ENCODE measurements at regions not wholly inside any gene's neighbourhood (a gene's known extent, or its start where the extent isn't known, plus 50 kb on each side); places are given as distances from the start of the nearest gene placed in this dataset.

DNA sequence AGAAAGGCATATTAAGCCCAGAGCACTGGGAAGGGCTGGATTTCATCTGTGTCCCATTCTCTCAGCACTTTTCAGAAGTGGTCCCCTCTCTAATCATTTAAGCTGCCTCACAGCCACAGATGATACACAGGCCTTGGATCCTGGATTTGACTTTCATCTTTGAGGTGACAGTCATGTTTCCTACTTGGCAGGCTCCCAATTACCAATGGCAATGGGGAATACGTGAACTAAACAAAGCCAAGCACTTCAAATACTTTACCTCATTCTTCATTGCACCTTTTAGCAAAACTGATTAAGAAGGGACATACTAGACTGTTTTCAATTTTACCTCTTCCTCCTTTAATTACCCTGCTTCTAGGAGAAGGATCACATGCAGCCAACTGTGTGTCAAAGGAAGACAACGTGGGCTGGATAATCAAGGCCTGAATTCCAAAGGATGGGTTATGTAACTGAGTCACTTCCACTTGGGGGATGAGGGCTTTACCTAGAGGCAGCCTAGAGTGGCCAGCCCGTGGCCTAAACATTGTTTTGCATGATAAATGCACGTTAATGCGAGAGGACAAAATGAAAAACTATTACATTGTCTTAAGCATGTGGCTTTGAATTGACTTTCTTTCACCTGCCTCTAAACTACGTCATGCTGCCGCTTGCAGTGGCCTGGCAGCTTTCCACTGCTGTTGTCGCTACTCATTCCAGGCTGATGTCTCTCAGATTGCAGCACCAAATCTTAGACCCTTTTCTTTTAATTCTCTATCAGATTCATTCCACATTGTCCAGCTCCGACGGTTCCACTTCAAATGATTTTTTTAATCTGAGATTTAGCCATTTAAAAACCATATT, 95.0 kb downstream of the KCTD12 start:
- Mint-ChIP-seq H3K36me3 (ENCODE audit: low read depth) (no peaks in the 10 kb centered on the region), H3K27me3 (no peaks in the 10 kb centered on the region), H3K4me3 (no peak overlapping the region), H3K27ac (no peak overlapping the region), H3K4me1 (ENCODE audit: low read depth) (no peaks in the 10 kb centered on the region), H3K9me3 (no peaks in the 10 kb centered on the region)
- DNase-seq (no peak), ATAC-seq (no peak)
- ChIA-PET POLR2A (no interaction called here), CTCF (no interaction called here)
- intact Hi-C loops (cut with micrococcal nuclease), result no loop called here
- TF ChIP-seq CTCF (IDR thresholded peaks at IDR 0.05), result no peak

DNA sequence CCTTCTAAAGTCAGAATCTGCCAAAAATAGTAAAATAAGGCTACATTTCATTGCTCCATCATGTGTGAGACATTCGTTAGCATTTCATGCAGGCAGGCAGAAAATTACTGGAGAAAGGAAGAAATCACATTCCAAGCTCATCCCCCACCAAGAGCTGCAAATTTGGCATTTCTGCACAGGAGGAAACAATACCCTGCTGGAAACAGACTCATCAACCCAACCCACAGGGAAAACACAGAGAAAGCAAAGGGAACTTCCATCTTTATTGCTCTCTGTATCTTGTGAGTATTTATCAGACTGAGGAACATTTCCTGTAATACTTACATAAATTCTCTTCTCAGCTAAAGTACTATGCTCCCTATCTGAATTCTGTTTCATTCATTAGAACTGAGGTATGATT, 95.7 kb downstream of the KCTD12 start:
- DNase-seq (no peak), ATAC-seq (no peak)
- H3K4me1 Mint-ChIP-seq (ENCODE audit: low read depth), result no peaks in the 10 kb centered on the region
- POLR2A ChIA-PET, result no interaction called here
- H3K9me3 Mint-ChIP-seq, result peaks cover 3% of the 10 kb centered on the region
- no peaks in the 10 kb centered on the region for H3K27me3 Mint-ChIP-seq
- CTCF ChIA-PET, result no interaction called here
- H3K27ac Mint-ChIP-seq, result no peak overlapping the region
- H3K36me3 Mint-ChIP-seq (ENCODE audit: low read depth), result no peaks in the 10 kb centered on the region
- intact Hi-C loops (cut with micrococcal nuclease), result no loop called here
- no peak overlapping the region for H3K4me3 Mint-ChIP-seq
- no peak for TF ChIP-seq CTCF (IDR thresholded peaks at IDR 0.05)

DNA sequence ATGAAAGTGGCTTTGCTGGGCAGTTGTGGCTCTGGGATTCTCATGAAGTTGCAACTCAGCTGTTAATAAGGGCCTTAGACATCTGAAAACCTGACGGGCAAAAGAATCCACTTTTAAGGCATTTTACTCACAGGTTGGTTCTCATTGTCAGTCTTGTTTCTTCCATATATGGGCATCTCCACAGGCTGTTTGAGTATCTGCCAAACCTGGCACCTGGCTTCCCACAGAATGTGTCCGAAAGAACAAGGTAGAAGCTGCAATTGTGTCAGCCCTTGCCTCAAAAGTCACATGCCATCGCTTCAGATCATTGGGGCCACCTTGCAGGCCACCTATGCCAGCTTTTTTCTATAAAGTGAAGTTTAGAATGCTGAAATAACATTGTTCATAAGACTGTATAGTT, 102.4 kb downstream of the KCTD12 start:
- TF ChIP-seq CTCF (IDR thresholded peaks at IDR 0.05), result no peak
- no peak overlapping the region for H3K4me3 Mint-ChIP-seq
- DNase-seq (no peak), ATAC-seq (no peak)
- H3K4me1 Mint-ChIP-seq (ENCODE audit: low read depth), result no peaks in the 10 kb centered on the region
- POLR2A ChIA-PET, result no interaction called here
- peaks cover 3% of the 10 kb centered on the region for H3K9me3 Mint-ChIP-seq
- H3K27me3 Mint-ChIP-seq, result no peaks in the 10 kb centered on the region
- no peak overlapping the region for H3K27ac Mint-ChIP-seq
- no peaks in the 10 kb centered on the region for H3K36me3 Mint-ChIP-seq (ENCODE audit: low read depth)
- CTCF ChIA-PET, result interaction anchor here (1.6 kb wide), 1 partner anchor 10 kb away, joined by 3 read pairs; no protein-coding TSS in a partner anchor
- intact Hi-C loops (cut with micrococcal nuclease), result no loop called here

DNA sequence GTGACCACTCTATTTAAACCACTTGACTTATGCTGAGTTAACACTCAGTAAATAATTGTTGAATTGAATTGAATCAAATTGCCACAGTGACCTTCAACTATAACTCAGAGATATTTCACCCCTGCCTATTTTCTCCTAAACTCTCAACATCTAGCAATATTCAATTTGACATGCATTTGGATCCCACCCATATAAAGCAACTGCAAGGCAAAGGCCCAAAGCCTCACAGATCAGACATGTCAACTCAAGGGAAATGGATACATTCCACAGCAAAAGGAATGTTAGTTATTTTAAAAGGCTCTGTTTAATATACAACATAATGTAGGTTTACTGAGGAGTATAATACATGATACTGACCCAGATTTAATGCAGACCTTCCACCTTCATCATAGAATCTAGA, 107.4 kb downstream of the KCTD12 start:
- DNase-seq, result no peak
- POLR2A ChIA-PET, result no interaction called here
- Mint-ChIP-seq H3K27me3 (no peaks in the 10 kb centered on the region), H3K9me3 (no peaks in the 10 kb centered on the region), H3K27ac (no peak overlapping the region), H3K4me3 (no peak overlapping the region), H3K36me3 (ENCODE audit: low read depth) (no peaks in the 10 kb centered on the region), H3K4me1 (ENCODE audit: low read depth) (no peaks in the 10 kb centered on the region)
- no peak for ATAC-seq
- CTCF ChIA-PET, result no interaction called here
- intact Hi-C loops (cut with micrococcal nuclease), result no loop called here
- no peak for TF ChIP-seq CTCF (IDR thresholded peaks at IDR 0.05)

DNA sequence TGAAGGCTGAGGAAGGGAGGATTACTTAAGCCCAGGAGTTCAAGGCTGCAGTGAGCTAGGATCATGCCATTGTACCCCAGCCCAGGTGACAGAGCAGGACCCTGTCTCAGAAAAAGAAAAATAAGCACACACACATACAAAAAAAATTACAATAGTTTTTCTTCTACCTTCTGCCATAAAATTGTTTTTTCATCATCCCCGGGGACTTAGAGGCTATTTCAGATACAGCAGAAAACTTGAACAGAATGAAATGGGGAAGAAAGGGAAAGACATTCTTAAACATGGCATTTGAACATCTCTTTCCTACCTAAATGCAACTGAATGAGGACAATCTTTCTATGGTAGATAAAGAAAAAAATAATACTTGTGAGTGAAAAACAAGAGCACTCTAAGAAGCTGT, 109.1 kb downstream of the KCTD12 start:
- Mint-ChIP-seq H3K9me3 (no peaks in the 10 kb centered on the region), H3K4me1 (ENCODE audit: low read depth) (no peaks in the 10 kb centered on the region), H3K27me3 (no peaks in the 10 kb centered on the region), H3K4me3 (no peak overlapping the region), H3K36me3 (ENCODE audit: low read depth) (no peaks in the 10 kb centered on the region), H3K27ac (no peak overlapping the region)
- POLR2A ChIA-PET, result no interaction called here
- no peak for TF ChIP-seq CTCF (IDR thresholded peaks at IDR 0.05)
- DNase-seq (no peak), ATAC-seq (no peak)
- intact Hi-C loops (cut with micrococcal nuclease), result no loop called here
- CTCF ChIA-PET, result no interaction called here
